ENCODE measurements at regions not wholly inside any gene's neighbourhood (a gene's known extent, or its start where the extent isn't known, plus 50 kb on each side); places are given as distances from the start of the nearest gene placed in this dataset.

DNA sequence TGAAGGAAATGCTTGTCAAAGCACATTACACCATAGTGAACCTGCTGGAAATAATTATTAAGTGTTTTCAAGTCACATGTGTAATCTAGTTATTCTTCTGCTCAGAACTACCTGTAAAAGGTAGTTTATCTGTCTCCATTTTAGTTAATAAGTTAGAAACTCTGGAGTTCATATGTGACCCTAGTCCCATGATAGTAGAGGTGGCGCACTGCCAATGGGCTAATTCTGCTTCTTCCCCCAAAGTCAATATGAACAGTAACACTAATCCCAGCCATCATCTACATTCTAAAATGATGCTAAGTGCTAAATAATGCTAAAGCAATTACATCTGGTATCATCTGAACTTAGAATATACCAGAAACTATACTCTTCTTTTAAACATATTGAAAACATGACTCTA lies 361.0 kb upstream of the NECTIN3 start:
- TF ChIP-seq CTCF (IDR thresholded peaks at IDR 0.05), result no peak
- TF ChIP-seq POLR2A (IDR thresholded peaks at IDR 0.05), result no peak
